ENCODE measurements at regions not wholly inside any gene's neighbourhood (a gene's known extent, or its start where the extent isn't known, plus 50 kb on each side); places are given as distances from the start of the nearest gene placed in this dataset.
A peak's percentile ranks its signal among the peaks of the same experiment; 100 is the strongest.

DNA sequence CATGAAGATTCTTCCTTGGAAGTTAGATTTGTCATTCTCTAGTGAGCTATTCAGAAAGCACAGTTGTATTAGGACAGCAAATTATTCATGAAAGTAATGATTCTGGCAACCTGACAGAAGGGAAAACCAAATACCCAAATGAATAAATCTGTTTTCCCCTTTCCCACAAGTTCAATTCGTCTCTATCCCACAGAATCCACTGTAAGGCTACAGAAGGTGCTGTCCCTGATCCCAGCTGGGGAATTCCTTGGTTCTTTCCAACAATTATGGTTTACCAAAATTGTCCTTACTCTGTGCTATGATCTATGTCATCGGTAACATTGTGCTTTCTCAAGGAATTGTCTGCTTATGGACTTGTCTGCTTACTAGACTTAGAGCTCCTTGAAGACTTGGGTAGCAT lies 104.2 kb downstream of the FASLG start:
- TF ChIP-seq CTCF (IDR thresholded peaks at IDR 0.05) = no peak
- H3K27ac ChIP-seq = no peak overlapping the region
- DNase-seq (ENCODE audit: low spot score) = no peak
- H3K4me3 ChIP-seq = no peak overlapping the region

DNA sequence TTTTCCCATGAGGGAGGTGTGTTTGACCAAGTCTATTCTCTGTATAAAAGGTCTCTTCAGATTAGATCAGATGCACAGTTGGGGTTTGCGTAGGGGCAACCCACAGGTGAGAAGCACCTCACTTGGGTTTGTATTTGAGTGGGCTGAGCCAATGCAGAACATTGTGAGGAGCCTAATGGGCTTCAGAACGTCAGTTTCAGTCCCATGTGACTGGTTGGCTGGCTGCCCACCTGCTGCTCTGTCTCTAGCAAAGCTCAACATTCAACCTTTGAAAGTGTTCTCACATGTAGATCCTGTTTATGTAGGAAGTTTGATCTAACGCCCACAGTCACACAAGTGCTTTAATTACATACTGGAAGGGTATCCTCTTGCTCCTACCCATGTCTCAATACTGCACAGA lies 105.5 kb downstream of the FASLG start:
- no peak for DNase-seq (ENCODE audit: low spot score)
- no peak for TF ChIP-seq CTCF (IDR thresholded peaks at IDR 0.05)
- no peak overlapping the region for H3K27ac ChIP-seq
- no peak overlapping the region for H3K4me3 ChIP-seq

- no peak for DNase-seq (ENCODE audit: low spot score)
- Histone ChIP-seq H3K27ac (no peak overlapping the region), H3K4me3 (no peak overlapping the region)
- no peak for TF ChIP-seq CTCF (IDR thresholded peaks at IDR 0.05)
Observed at GRCh38 chr1:172766462-172766861, 107.6 kb downstream of the FASLG start.

DNA sequence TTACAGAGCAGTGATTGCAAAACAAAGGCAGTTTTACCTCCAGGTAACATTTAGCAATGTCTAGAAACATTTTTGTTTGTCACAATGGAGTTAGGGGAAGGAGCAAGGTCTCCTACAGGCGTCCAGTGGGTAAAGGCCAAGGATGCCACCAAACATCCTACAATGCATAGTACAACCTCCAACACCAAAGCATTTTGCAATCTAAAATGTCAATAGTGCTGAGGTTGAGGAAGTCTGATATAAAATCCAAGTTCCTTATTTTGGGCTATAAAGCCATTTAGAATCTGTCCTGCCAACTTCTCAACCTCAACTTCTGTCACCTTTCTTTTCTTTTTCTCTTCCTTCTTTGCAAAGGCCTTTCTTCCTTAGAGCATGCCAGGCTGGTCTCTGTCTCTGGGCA lies 111.2 kb downstream of the FASLG start:
- no peak for DNase-seq (ENCODE audit: low spot score)
- TF ChIP-seq CTCF (IDR thresholded peaks at IDR 0.05) = no peak
- Histone ChIP-seq H3K27ac (no peak overlapping the region), H3K4me3 (no peak overlapping the region)

DNA sequence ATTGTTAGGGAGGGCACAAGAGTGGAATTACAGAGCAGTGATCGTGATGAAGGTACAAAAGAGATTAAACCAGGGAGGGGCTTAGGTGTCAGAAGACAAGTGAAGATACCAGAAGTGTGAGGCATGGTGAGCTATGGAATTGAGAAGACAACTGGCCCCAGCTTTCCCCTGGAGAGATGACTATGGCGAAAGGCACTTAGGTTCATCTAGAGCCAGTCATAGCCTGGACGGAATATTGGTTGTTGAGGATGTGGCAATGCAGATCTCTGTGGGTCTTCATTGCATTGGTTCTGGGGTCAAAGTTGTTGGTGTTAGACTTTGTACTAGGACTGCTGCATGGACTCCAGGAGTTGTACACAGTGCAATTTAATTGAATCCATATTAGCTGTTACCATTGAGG lies 115.7 kb downstream of the FASLG start:
- Histone ChIP-seq H3K4me3 (no peak overlapping the region), H3K27ac (no peak overlapping the region)
- TF ChIP-seq CTCF (IDR thresholded peaks at IDR 0.05) = no peak
- DNase-seq (ENCODE audit: low spot score) = no peak

- no peak for DNase-seq (ENCODE audit: low spot score)
Observed at GRCh38 chr1:172775606-172776005, 116.7 kb downstream of the FASLG start.

DNA sequence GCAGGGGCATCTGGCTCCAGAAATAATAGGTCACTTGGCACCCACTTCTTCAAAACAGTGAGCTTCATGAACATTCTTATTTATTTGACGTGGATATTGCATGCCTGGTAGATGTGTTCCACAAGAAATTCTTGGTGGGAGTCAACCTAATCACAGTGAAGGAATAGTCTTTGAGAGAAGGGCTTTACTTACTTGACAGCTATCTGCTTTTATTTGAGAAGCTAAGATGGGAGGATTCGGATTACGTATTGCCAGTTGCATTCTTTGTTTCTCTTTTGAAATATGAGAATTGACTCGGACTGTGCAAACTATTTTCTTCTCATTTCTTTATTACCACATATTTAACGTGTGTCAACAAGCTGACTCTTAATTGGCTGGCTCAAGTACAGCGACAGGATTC lies 117.2 kb downstream of the FASLG start:
- TF ChIP-seq CTCF (IDR thresholded peaks at IDR 0.05) = no peak
- no peak overlapping the region for H3K4me3 ChIP-seq
- H3K27ac ChIP-seq = peak overlapping the region in 1 of 2 donors; percentile 0
- no peak for DNase-seq (ENCODE audit: low spot score)

More at GRCh38 chr1:172775606-172776005, 116.7 kb downstream of the FASLG start:
- TF ChIP-seq CTCF (IDR thresholded peaks at IDR 0.05) = no peak
- Histone ChIP-seq H3K27ac (peak overlapping the region in 1 of 2 donors; percentile 0), H3K4me3 (no peak overlapping the region)
